ENCODE measurements at regions not wholly inside any gene's neighbourhood (a gene's known extent, or its start where the extent isn't known, plus 50 kb on each side); places are given as distances from the start of the nearest gene placed in this dataset.

DNA sequence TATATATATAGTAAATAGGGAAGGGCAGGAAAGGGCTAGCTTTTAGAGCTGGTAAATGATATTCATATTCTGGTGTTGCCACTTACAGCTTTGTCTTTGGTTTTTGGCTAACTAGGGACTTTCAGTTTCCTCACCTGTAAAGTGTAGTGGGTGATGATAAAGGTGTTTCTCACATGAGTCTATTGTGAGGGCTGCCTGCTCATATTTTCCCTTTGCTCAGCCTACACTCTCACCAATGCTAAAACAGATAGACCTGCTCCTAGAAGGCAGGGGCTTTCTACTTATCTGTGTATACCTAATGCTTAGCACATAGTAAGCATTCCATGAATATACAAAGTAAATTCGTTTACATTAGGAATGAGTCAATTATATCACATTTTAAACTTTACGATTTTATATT, 137.2 kb upstream of the HS3ST1 start:
- no peak for DNase-seq
- Histone ChIP-seq H3K27ac (no peak overlapping the region), H3K36me3 (no peaks in the 10 kb centered on the region), H3K27me3 (no peaks in the 10 kb centered on the region), H3K4me1 (no peaks in the 10 kb centered on the region), H3K9me3 (no peaks in the 10 kb centered on the region), H3K4me3 (no peak overlapping the region)
- ATAC-seq = no peak
- 86 to 94% (median 91%) methylated on average over 2 of the region's 2 CpGs for WGBS, 4 donors
- intact Hi-C loops (cut with DNase I) = no loop called here
- TF ChIP-seq, protein P1, sequence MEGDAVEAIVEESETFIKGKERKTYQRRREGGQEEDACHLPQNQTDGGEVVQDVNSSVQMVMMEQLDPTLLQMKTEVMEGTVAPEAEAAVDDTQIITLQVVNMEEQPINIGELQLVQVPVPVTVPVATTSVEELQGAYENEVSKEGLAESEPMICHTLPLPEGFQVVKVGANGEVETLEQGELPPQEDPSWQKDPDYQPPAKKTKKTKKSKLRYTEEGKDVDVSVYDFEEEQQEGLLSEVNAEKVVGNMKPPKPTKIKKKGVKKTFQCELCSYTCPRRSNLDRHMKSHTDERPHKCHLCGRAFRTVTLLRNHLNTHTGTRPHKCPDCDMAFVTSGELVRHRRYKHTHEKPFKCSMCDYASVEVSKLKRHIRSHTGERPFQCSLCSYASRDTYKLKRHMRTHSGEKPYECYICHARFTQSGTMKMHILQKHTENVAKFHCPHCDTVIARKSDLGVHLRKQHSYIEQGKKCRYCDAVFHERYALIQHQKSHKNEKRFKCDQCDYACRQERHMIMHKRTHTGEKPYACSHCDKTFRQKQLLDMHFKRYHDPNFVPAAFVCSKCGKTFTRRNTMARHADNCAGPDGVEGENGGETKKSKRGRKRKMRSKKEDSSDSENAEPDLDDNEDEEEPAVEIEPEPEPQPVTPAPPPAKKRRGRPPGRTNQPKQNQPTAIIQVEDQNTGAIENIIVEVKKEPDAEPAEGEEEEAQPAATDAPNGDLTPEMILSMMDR (IDR thresholded peaks at IDR 0.05) = no peak
- TF ChIP-seq POLR2A (IDR thresholded peaks at IDR 0.05) = no peak

DNA sequence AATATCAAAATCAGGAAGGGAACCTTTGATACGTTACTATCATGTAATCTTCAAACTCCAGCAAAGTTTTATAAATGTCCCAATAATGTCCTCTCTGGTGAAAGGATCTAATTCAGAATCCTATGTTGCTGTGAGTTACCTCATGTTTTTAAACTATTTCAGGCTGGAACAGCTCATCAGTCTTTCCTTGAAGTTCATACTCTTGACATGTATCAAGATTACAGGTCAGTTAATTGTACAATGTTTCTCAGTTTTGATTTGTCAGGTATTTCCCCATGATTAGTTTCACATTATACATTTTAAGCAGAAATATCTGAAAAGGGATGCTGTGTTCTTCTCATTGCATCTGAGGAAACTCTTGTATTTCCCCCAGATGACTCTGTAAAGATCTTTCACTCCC, 136.5 kb upstream of the HS3ST1 start:
- no peaks in the 10 kb centered on the region for H3K4me1 ChIP-seq
- WGBS, 4 donors = 89 to 94% (median 92%) methylated on average over 1 of the region's 1 CpG
- no peaks in the 10 kb centered on the region for H3K27me3 ChIP-seq
- DNase-seq = no peak
- no peak overlapping the region for H3K4me3 ChIP-seq
- no peak overlapping the region for H3K27ac ChIP-seq
- no peak for ATAC-seq
- H3K36me3 ChIP-seq = no peaks in the 10 kb centered on the region
- no peak for TF ChIP-seq POLR2A (IDR thresholded peaks at IDR 0.05)
- TF ChIP-seq, protein P1 (IDR thresholded peaks at IDR 0.05) = no peak
- H3K9me3 ChIP-seq = no peaks in the 10 kb centered on the region
- intact Hi-C loops (cut with DNase I) = no loop called here

DNA sequence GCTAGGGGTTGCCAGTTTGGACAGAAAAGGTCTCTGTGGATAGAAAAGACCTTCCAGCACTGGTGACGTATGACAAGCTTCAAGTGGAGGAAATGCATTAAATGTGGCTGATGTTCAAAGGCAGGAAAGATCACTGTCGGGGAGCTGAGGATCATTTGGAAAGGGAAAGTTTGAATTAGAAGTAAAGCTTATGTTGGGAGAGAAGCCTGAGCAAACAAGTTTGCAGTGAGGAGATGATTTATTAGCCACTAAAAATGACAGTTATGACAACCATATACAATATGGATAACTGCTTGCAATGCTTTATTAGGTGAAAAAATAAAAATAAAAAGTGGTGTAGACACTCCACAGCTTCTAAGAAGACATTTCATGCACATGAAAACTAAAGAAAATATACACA, 135.3 kb upstream of the HS3ST1 start:
- DNase-seq (no peak), ATAC-seq (no peak)
- Histone ChIP-seq H3K36me3 (no peaks in the 10 kb centered on the region), H3K9me3 (no peaks in the 10 kb centered on the region), H3K4me3 (no peak overlapping the region), H3K4me1 (no peaks in the 10 kb centered on the region), H3K27ac (no peak overlapping the region), H3K27me3 (no peaks in the 10 kb centered on the region)
- 50 to 57% (median 52%) methylated on average over 2 of the region's 2 CpGs for WGBS, 4 donors
- intact Hi-C loops (cut with DNase I) = no loop called here
- TF ChIP-seq POLR2A (IDR thresholded peaks at IDR 0.05) = no peak
- TF ChIP-seq, protein P1 (IDR thresholded peaks at IDR 0.05) = no peak

DNA sequence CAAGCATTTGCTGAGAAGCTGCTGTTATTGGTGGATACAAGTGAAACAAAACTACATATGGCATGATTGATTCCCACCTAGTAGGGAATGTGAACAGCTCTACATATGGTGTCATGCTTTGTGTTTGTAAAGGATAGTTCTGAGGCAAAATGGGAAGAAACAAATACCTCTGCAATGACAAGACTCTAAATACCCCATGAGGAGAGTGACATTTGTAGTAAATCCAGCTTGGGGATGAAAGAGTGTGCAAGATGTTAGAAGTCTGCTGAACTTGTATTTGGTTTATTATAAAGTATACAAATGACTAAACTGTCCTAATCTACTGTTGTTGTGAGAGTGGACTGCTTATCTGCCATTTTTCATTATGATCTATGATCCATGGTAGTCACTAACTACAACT, 120.8 kb upstream of the HS3ST1 start:
- H3K27ac ChIP-seq = no peak overlapping the region
- no peaks in the 10 kb centered on the region for H3K27me3 ChIP-seq
- H3K4me3 ChIP-seq = no peak overlapping the region
- intact Hi-C loops (cut with DNase I) = no loop called here
- no peaks in the 10 kb centered on the region for H3K9me3 ChIP-seq
- no peak for ATAC-seq
- DNase-seq = no peak
- no peaks in the 10 kb centered on the region for H3K36me3 ChIP-seq
- no peak for TF ChIP-seq POLR2A (IDR thresholded peaks at IDR 0.05)
- TF ChIP-seq, protein P1 (IDR thresholded peaks at IDR 0.05) = no peak
- peaks cover 0 to 4% (median 0%) of the 10 kb centered on the region in 12 donors for H3K4me1 ChIP-seq

All from heart left ventricle (tissue), 16 donors.